GM12892 (cell line): ENCODE measurements at regions not wholly inside any gene's neighbourhood (a gene's known extent, or its start where the extent isn't known, plus 50 kb on each side); places are given as distances from the start of the nearest gene placed in this dataset.

Source experiments
- POLR2A ChIP-seq: IDR thresholded peaks from 2 replicates; pipeline ENCODE4 v1.6.1; 2011; ENCODE audit warnings: low read depth, low read length, control low read depth
- POLR2AphosphoS5 ChIP-seq: IDR thresholded peaks from 2 replicates; pipeline ENCODE4 v1.6.1; 2011; ENCODE audit warnings: low read depth, low read length, control low read depth

- TF ChIP-seq POLR2AphosphoS5 (no peak), POLR2A (no peak)
Observed at GRCh38 chr4:60663769-60664168, 536.4 kb upstream of the ADGRL3 start.
